ENCODE measurements at regions not wholly inside any gene's neighbourhood (a gene's known extent, or its start where the extent isn't known, plus 50 kb on each side); places are given as distances from the start of the nearest gene placed in this dataset.
"Not testable (repeated sequence)": the region's sequence is repeated elsewhere in the genome, so short reads cannot be mapped to it uniquely, and the experiment has no call there.

- TF ChIP-seq CTCF (IDR thresholded peaks at IDR 0.05; ENCODE audit: poor library complexity); EZH2phosphoT487 (IDR thresholded peaks at IDR 0.05; ENCODE audit: low read depth, severe bottlenecking, unreplicated experiment); EZH2 (IDR thresholded peaks at IDR 0.05; ENCODE audit: borderline replicate concordance): not testable (repeated sequence)
These were observed 56.1 kb upstream of the UXT start for GRCh38 chrX:47715078-47715477.
